ENCODE measurements at regions not wholly inside any gene's neighbourhood (a gene's known extent, or its start where the extent isn't known, plus 50 kb on each side); places are given as distances from the start of the nearest gene placed in this dataset.
A peak's percentile ranks its signal among the peaks of the same experiment; 100 is the strongest.

DNA sequence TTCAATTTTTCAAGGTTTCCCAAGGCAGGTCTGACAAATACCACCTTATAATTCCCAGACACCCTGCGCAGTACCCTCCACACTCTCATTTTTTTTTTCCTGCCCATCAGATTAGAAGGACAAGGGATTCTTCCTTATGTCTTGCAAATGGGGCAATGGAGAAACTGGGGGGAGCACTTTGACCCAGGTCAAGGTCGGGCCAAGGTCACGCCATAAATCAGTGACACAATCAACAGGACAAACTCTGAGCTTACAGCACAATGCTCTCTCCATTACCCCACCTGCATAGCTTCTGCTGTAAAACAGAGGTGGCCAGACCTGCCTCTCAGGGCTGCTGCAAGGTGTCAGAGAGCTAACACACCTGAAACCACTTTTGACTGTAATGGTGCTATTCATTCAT lies 254.4 kb upstream of the ZMIZ1 start:
- in situ Hi-C loops (cut with HindIII; ENCODE audit: low pct_ligation_motif_present, low pct_unique_long_range_greater_than_20kb, low sequenced_read_pairs): no loop called here
- DNase-seq: no peak

DNA sequence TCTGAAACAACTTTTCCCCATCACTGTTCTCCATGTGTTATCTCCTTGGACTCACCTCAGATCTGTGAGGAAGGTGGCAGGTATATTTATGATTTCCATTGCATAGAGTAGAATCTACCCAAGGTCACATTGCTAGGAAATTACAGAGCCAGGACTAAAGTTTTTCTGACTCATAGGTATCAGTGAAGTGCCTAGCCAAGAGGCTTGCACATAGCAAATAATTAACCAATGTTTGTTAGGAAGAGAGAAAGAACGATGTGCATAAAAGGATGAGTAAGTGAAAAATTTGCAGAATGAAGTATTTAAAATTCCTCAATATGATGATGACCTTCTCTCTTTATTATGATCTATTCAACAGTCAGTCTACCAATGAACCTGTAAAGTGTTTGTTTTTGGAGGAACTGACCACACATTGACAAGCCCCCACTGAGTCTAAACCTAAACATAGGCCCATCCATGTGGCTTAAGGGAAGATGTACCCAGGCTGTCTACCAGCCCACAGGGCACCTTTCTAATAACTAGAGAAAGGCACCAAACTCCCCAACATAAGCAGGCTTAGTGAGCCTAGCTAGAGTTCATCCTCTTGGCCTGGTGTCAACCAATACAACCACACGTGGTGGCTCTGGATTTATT lies 252.9 kb upstream of the ZMIZ1 start:
- DNase-seq: peak; percentile 69
- in situ Hi-C loops (cut with HindIII; ENCODE audit: low pct_ligation_motif_present, low pct_unique_long_range_greater_than_20kb, low sequenced_read_pairs): no loop called here

DNA sequence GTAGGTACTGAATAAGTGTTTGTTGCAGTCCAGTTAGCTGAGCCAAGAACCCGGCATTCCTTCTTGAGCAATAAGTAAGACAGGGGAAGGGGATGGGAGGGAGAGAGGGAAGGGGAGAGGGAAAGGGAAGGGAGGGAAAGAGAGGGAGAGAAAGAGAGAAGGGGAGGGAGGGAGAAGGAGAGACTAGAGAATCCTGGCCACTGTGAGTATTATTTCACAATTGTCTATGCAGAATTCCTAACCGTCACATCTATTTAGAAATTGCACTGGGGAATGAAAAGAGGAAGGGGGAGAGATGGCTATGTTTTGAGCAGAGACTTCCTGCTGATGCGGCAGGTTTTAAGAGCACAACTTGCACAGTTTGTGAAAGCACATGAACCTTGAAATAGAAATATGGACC lies 251.4 kb upstream of the ZMIZ1 start:
- no peak for DNase-seq
- in situ Hi-C loops (cut with HindIII; ENCODE audit: low pct_ligation_motif_present, low pct_unique_long_range_greater_than_20kb, low sequenced_read_pairs): no loop called here

GRCh38 chr10:78817804-78818203 lies 251.0 kb upstream of the ZMIZ1 start:
- no peak for DNase-seq
- in situ Hi-C loops (cut with HindIII; ENCODE audit: low pct_ligation_motif_present, low pct_unique_long_range_greater_than_20kb, low sequenced_read_pairs): no loop called here

- in situ Hi-C loops (cut with HindIII; ENCODE audit: low pct_ligation_motif_present, low pct_unique_long_range_greater_than_20kb, low sequenced_read_pairs): no loop called here
- DNase-seq: no peak
These were observed 249.3 kb upstream of the ZMIZ1 start for GRCh38 chr10:78819361-78820006.

DNA sequence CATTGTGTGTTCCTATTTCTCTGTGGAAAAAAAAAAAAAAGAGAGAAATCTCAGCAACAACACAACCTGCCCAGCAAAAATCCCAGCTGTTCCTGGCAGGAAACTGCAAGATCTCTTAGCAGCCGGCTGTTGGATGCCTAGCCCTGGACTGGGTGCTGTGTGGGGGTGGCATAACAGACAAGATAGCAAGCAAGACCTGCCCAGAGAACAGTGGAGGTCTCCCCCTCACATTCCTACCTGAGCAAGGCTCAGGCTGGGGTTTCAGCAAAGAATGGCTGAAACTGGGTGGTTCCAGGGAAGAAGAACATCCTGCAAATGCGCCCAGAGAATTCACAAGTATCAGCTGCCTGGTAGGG lies 248.8 kb upstream of the ZMIZ1 start:
- in situ Hi-C loops (cut with HindIII; ENCODE audit: low pct_ligation_motif_present, low pct_unique_long_range_greater_than_20kb, low sequenced_read_pairs): no loop called here
- no peak for DNase-seq

DNA sequence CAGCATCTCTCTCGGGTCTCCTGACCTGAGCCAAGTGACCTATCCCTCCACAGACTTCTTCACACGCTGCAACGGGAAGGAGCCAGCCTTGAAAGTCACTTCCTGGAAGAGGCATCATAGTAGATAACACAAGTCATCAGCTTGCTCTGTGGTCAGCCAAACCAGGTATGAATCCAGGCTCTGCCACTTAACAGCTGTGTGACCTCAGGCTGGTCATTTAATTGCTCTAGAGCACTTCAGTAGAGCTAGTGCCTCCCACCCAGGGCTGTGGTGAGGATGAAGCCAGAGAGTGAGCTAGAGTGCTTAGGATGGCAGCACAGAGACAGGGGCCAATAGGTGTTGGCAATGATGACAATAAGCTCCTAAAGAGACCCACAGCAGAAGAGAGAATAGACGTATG lies 247.7 kb upstream of the ZMIZ1 start:
- DNase-seq: no peak
- in situ Hi-C loops (cut with HindIII; ENCODE audit: low pct_ligation_motif_present, low pct_unique_long_range_greater_than_20kb, low sequenced_read_pairs): no loop called here

GRCh38 chr10:78828647-78829539 lies 239.9 kb upstream of the ZMIZ1 start:
- in situ Hi-C loops (cut with HindIII; ENCODE audit: low pct_ligation_motif_present, low pct_unique_long_range_greater_than_20kb, low sequenced_read_pairs): no loop called here
- no peak for DNase-seq

DNA sequence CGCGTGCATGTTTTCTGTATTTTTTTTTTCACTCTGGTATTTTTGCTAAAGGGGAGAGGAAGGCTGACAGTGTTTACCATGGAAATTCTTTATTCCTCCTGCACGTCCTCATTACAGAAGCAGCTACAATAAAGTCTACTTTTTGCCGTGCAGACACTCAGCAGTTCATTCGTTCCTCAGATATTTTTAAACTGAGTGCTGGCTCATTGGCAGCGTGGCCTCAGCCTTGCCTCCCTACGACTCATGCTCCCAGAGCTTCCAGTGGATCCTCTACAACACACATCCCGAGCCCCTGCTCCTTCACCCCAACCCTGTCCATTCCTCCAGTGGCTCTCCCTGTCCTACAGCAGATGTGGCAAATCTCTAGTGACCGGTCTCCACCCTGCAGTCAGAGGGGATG lies 239.2 kb upstream of the ZMIZ1 start:
- peak; percentile 14 for DNase-seq
- in situ Hi-C loops (cut with HindIII; ENCODE audit: low pct_ligation_motif_present, low pct_unique_long_range_greater_than_20kb, low sequenced_read_pairs): no loop called here

DNA sequence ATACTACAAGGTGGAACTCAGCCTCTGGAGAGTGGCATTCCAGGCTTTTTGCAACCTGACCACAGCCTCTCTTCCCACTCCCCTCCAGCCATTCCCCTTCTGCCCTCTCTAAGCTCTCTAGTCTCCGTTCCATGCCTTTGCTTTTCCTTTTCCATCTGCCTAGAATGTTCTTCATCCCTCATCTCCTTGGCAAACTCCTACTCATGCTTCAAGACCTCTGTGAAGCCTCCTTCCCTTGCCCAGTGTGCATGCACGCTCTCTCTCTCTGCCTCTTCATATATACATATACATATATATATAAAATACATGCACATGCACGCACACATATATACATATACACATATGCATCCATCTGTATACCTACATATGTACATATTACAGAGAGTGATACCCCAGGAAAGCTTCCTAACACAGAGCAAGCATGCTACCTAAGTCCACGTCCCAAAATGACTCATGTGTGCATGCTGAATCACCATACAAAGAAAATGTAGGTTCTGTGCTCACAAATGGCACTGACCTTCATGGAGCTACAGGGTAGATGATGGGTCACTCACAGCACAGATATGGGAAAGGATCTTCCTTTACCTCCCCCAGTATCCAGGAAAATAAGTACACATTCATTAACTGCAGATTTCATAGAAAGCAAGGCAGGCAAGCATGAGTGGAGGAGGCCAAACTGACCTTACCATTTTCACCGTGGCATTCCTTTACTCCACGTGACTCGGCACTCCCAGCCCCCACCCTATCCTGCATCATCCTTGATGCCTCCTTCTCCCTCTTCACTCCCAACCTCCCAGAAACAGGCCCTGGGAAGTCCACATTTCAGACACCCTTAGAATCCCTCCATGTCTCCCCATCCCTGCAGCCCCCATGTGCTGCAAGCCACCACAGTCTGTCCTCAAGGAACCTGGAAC lies 238.4 kb upstream of the ZMIZ1 start:
- in situ Hi-C loops (cut with HindIII; ENCODE audit: low pct_ligation_motif_present, low pct_unique_long_range_greater_than_20kb, low sequenced_read_pairs): no loop called here
- no peak for DNase-seq

- DNase-seq: no peak
- in situ Hi-C loops (cut with HindIII; ENCODE audit: low pct_ligation_motif_present, low pct_unique_long_range_greater_than_20kb, low sequenced_read_pairs): no loop called here
These were observed 237.8 kb upstream of the ZMIZ1 start for GRCh38 chr10:78830976-78831375.

DNA sequence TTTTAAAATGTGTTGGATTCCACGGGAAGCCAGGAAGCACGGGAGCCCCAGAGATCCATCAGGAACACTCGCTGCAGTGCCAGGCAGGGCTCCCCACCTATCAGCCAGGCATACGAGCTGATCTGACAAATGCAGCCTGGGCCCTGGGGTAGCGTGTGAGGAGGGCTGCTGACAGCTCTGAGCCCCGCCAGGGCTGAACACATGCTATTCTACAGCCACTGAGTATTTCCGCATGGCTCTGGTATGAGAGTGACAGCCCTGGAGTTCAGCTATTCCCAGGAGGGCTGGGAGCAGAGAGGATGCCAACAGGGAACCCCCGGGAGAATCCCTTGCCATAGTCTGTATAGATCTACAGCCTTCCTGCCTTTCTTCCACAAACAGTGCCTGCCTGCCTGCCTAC lies 237.3 kb upstream of the ZMIZ1 start:
- in situ Hi-C loops (cut with HindIII; ENCODE audit: low pct_ligation_motif_present, low pct_unique_long_range_greater_than_20kb, low sequenced_read_pairs): no loop called here
- DNase-seq: no peak

- in situ Hi-C loops (cut with HindIII; ENCODE audit: low pct_ligation_motif_present, low pct_unique_long_range_greater_than_20kb, low sequenced_read_pairs): no loop called here
These were observed 236.5 kb upstream of the ZMIZ1 start for GRCh38 chr10:78832281-78832680.

GRCh38 chr10:78838141-78838657 lies 230.6 kb upstream of the ZMIZ1 start:
- DNase-seq: no peak
- in situ Hi-C loops (cut with HindIII; ENCODE audit: low pct_ligation_motif_present, low pct_unique_long_range_greater_than_20kb, low sequenced_read_pairs): no loop called here

More at GRCh38 chr10:78832281-78832680, 236.5 kb upstream of the ZMIZ1 start:
- no peak for DNase-seq

GRCh38 chr10:78843495-78843894 lies 225.3 kb upstream of the ZMIZ1 start:
- in situ Hi-C loops (cut with HindIII; ENCODE audit: low pct_ligation_motif_present, low pct_unique_long_range_greater_than_20kb, low sequenced_read_pairs): no loop called here
- DNase-seq: no peak

DNA sequence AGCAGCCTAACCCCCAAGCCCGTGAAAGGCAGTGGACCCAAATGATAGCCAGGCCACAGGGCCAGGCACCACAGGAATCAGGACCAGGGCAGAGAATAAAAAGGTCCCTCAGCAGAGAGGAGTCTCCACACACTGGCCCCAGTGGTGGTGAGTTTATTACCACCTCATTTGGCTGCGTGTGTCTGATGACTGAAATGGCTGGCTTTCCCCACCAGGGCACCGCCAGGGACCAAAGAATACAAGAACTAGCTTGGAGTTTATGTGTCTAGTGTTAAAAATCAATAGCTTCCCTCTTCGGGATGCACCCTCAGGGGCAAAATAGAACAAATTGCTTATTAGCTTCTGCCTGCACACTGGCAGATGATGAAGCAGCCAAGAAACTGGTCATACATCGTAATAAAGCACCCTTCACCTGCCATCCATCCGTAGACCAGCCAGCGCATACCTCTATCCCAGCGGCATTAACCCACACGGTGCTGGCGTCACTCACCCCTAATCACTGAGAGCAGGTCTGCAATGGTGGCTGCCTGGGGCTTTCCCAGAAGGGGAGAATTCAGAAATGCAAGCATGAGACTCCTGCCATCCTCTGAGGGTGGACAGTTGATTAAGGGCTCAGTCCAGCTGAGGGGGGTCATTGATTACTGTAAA lies 223.7 kb upstream of the ZMIZ1 start:
- in situ Hi-C loops (cut with HindIII; ENCODE audit: low pct_ligation_motif_present, low pct_unique_long_range_greater_than_20kb, low sequenced_read_pairs): no loop called here
- DNase-seq: no peak

GRCh38 chr10:78846071-78846470 lies 222.7 kb upstream of the ZMIZ1 start:
- DNase-seq: no peak
- in situ Hi-C loops (cut with HindIII; ENCODE audit: low pct_ligation_motif_present, low pct_unique_long_range_greater_than_20kb, low sequenced_read_pairs): no loop called here

DNA sequence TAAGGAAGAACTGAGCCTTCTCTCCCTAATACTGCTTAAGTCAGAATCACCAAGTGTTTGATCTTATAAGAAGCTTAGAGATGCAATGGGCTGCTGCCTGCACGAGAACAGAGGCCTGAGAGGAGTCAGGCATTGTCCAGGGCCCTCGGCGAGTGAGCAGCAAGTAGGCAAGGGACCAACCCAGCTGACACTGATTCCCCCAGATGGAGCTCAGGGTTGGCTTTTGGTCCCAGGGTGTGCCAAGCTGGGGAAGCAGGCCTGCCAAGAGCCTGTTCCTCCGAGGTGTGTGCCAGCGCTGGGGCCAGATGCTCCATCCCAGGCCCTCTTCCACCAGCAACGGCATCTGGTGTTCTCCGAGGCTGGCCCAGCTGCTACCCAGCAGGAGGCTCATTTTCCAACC lies 222.0 kb upstream of the ZMIZ1 start:
- in situ Hi-C loops (cut with HindIII; ENCODE audit: low pct_ligation_motif_present, low pct_unique_long_range_greater_than_20kb, low sequenced_read_pairs): no loop called here
- DNase-seq: no peak
